B cell (primary cell): ENCODE measurements at regions not wholly inside any gene's neighbourhood (a gene's known extent, or its start where the extent isn't known, plus 50 kb on each side); places are given as distances from the start of the nearest gene placed in this dataset.

Experiments
- CTCF ChIP-seq: fragments of 200-600 bp; IDR thresholded peaks from one replicate; pipeline ENCODE4 v1.8.0; 2022; ENCODE audit warnings: antibody characterized with exemption, mild to moderate bottlenecking
- EZH2 ChIP-seq: IDR thresholded peaks from 2 replicates; pipeline ENCODE4 v1.6.1; 2012; ENCODE audit warnings: borderline replicate concordance, low read depth, mild to moderate bottlenecking, moderate library complexity, low read length; ENCODE audit not compliant: insufficient read depth, poor library complexity, severe bottlenecking

GRCh38 chr16:86739178-86739577, 160.8 kb downstream of the FOXL1 start:
- TF ChIP-seq CTCF (no peak), EZH2 (no peak)
